OCI-LY7 (cell line): ENCODE measurements at regions not wholly inside any gene's neighbourhood (a gene's known extent, or its start where the extent isn't known, plus 50 kb on each side); places are given as distances from the start of the nearest gene placed in this dataset.

Experiments
- BruUV-seq: library from RNA; stranded (reverse); fragments of 400-500 nt; replicated peaks from 2 replicates; lab custom pipeline; 2021; lab: Mats Ljungman, UMichigan
- CTCF ChIA-PET: fragments of 300-600 bp; sonication (Branson Sonifier 250); formaldehyde crosslinking; loops from one replicate; lab custom pipeline; 2022; ENCODE audit warnings: antibody characterized with exemption; ENCODE audit not compliant: unreplicated experiment; lab: Charles Lee
- POLR2A ChIA-PET: fragments of 300-600 bp; sonication (Branson Sonifier 250); formaldehyde crosslinking; loops from one replicate; lab custom pipeline; 2022; ENCODE audit warnings: antibody characterized with exemption; lab: Charles Lee
- DNase-seq: peaks from one replicate; pipeline ENCODE4 v3.0.0-alpha.2; 2015; ENCODE audit warnings: low spot score
- H2AFZ ChIP-seq: fragments of 200-600 bp; sonication (generic), shearing (Covaris generic); 2 replicates; pipeline ENCODE4 v1.6.1; 2014; ENCODE audit warnings: mild to moderate bottlenecking, antibody characterized with exemption, low read length, moderate library complexity
- H3K27ac ChIP-seq: fragments of 200-600 bp; sonication (generic); 2 replicates; pipeline ENCODE4 v1.5.1; 2014; ENCODE audit warnings: mixed run types, low read depth, mild to moderate bottlenecking, moderate library complexity, low read length, inconsistent platforms; ENCODE audit not compliant: poor library complexity, severe bottlenecking
- H3K36me3 ChIP-seq: fragments of 200-600 bp; sonication (generic); 2 replicates; pipeline ENCODE4 v1.6.1; 2014; ENCODE audit warnings: mild to moderate bottlenecking, antibody characterized with exemption, low read length, moderate library complexity, mixed read lengths; ENCODE audit not compliant: insufficient read depth
- H3K4me1 ChIP-seq: fragments of 200-600 bp; sonication (generic); 2 replicates; pipeline ENCODE4 v1.5.1; 2014; ENCODE audit warnings: mild to moderate bottlenecking, low read length; ENCODE audit not compliant: insufficient read depth, poor library complexity, severe bottlenecking
- H3K4me2 ChIP-seq: fragments of 200-600 bp; sonication (generic); 2 replicates; pipeline ENCODE4 v1.6.1; 2014; ENCODE audit warnings: mild to moderate bottlenecking, low read length
- H3K4me3 ChIP-seq: fragments of 200-600 bp; sonication (generic); 2 replicates; pipeline ENCODE4 v1.5.1; 2014; ENCODE audit warnings: mild to moderate bottlenecking, low read depth, low read length; ENCODE audit not compliant: poor library complexity, severe bottlenecking
- H3K79me2 ChIP-seq: fragments of 200-600 bp; sonication (generic); 2 replicates; pipeline ENCODE4 v1.6.1; 2016; ENCODE audit warnings: low read depth, mild to moderate bottlenecking, low read length, moderate library complexity, mixed read lengths; ENCODE audit not compliant: insufficient read depth
- H3K9me2 ChIP-seq: fragments of 200-600 bp; sonication (generic); 2 replicates; pipeline ENCODE4 v1.6.1; 2016; ENCODE audit warnings: mild to moderate bottlenecking, low read length, mixed read lengths; ENCODE audit not compliant: insufficient read depth
- H3K9me3 ChIP-seq: fragments of 200-600 bp; sonication (generic); 2 replicates; pipeline ENCODE4 v1.6.1; 2014; ENCODE audit warnings: mild to moderate bottlenecking, mixed run types, low read length, mixed read lengths
- H4K20me1 ChIP-seq: fragments of 200-600 bp; sonication (generic); 2 replicates; pipeline ENCODE4 v1.6.1; 2014; ENCODE audit warnings: mild to moderate bottlenecking, antibody characterized with exemption, low read length, moderate library complexity, mixed read lengths; ENCODE audit not compliant: insufficient read depth
- CTCF ChIP-seq: fragments of 200-600 bp; sonication (generic); conservative IDR thresholded peaks from 2 replicates; pipeline ENCODE4 v1.5.1; 2014; ENCODE audit warnings: mild to moderate bottlenecking, antibody characterized with exemption, low read length, moderate library complexity, mixed read lengths
- EZH2phosphoT487 ChIP-seq: fragments of 200-600 bp; sonication (generic); IDR thresholded peaks from 2 replicates; pipeline ENCODE4 v1.6.1; 2018; ENCODE audit warnings: low read depth, borderline replicate concordance, mild to moderate bottlenecking, mixed run types, antibody characterized with exemption, low read length, moderate library complexity, mixed read lengths
- intact Hi-C: fragments of 100-400 bp; cut with micrococcal nuclease; formaldehyde crosslinking; loops from one replicate; pipeline ENCODE4 v1.10.0; 2022; ENCODE audit not compliant: unreplicated experiment

DNA sequence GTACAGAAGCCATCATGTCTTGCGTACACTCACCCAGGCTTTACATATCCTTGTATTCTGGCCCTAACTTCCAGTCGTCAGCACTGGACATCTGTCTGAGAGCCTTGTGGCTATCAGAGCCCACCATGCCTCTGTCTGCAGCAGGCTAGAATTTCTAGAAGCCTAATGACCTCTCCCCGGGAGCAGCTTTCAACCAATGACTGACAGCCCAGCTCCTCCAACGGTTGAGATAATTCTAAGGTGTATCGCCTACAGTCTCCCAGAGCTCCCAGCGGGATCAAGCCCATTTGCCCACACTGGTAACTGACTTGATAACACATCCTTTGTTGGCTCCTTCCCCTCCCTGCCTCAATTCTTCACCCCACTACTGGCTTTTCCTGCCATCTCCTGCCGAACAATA lies 562.8 kb downstream of the BCOR start:
- no peak overlapping the region for H3K4me2 ChIP-seq
- H3K27ac ChIP-seq, result no peak overlapping the region
- ChIA-PET POLR2A (no interaction called here), CTCF (no interaction called here)
- no peaks in the 10 kb centered on the region for H3K9me2 ChIP-seq
- no peak overlapping the region for H2AFZ ChIP-seq
- H3K4me1 ChIP-seq, result no peaks in the 10 kb centered on the region
- H3K4me3 ChIP-seq, result no peak overlapping the region
- no peaks in the 10 kb centered on the region for H3K9me3 ChIP-seq
- H3K36me3 ChIP-seq, result no peaks in the 10 kb centered on the region
- DNase-seq, result no peak
- intact Hi-C loops, result no loop called here
- H4K20me1 ChIP-seq, result no peaks in the 10 kb centered on the region
- no peaks in the 10 kb centered on the region for H3K79me2 ChIP-seq
- TF ChIP-seq EZH2phosphoT487 (no peak), CTCF (no peak)
- no TSS peak for BruUV-seq

- BruUV-seq, result no TSS peak
- Histone ChIP-seq H3K36me3 (no peaks in the 10 kb centered on the region), H3K4me3 (no peak overlapping the region), H3K9me3 (no peaks in the 10 kb centered on the region), H3K4me2 (no peak overlapping the region), H3K79me2 (no peaks in the 10 kb centered on the region), H3K9me2 (no peaks in the 10 kb centered on the region), H3K4me1 (no peaks in the 10 kb centered on the region), H4K20me1 (no peaks in the 10 kb centered on the region), H2AFZ (no peak overlapping the region), H3K27ac (no peak overlapping the region)
- intact Hi-C loops, result no loop called here
- no peak for TF ChIP-seq EZH2phosphoT487
- no peak for TF ChIP-seq CTCF
- CTCF ChIA-PET, result no interaction called here
- POLR2A ChIA-PET, result no interaction called here
- DNase-seq, result no peak
Observed at GRCh38 chrX:39536211-39536610, 561.5 kb downstream of the BCOR start.

DNA sequence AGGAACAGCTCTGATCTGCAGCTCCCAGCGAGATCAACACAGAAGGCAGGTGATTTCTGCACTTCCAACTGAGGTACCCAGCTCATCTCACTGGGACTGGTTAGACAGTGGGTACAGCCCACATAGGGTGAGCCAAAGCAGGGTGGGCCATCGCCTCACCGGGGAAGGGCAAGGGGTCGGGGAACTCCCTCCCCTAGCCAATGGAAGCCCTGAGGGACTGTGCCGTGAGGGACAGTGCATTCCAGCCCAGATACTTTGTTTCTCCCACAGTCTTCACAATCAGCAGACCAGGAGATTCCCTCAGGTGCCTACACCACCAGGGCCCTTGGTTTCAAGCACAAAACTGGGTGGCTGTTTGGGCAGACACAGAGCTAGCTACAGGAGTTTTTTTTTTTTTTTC lies 555.9 kb downstream of the BCOR start:
- no TSS peak for BruUV-seq
- H2AFZ ChIP-seq, result no peak overlapping the region
- H3K9me3 ChIP-seq, result no peaks in the 10 kb centered on the region
- no peak overlapping the region for H3K4me2 ChIP-seq
- H3K27ac ChIP-seq, result no peak overlapping the region
- intact Hi-C loops, result no loop called here
- TF ChIP-seq EZH2phosphoT487 (no peak), CTCF (no peak)
- H3K79me2 ChIP-seq, result no peaks in the 10 kb centered on the region
- ChIA-PET POLR2A (no interaction called here), CTCF (no interaction called here)
- no peaks in the 10 kb centered on the region for H4K20me1 ChIP-seq
- DNase-seq, result no peak
- H3K4me3 ChIP-seq, result no peak overlapping the region
- H3K36me3 ChIP-seq, result no peaks in the 10 kb centered on the region
- no peaks in the 10 kb centered on the region for H3K9me2 ChIP-seq
- no peaks in the 10 kb centered on the region for H3K4me1 ChIP-seq
